Natural killer cell treated with Interleukin-12 subunit alpha and Interleukin-12 subunit beta and Interleukin-15 and Interleukin-18, amount 100 ng/mL, for 72 hours (primary cell): ENCODE measurements at regions not wholly inside any gene's neighbourhood (a gene's known extent, or its start where the extent isn't known, plus 50 kb on each side); places are given as distances from the start of the nearest gene placed in this dataset.

ENCODE experiments used
- ATAC-seq, 2 donors: fragments of 150-1000 bp; cut with Tn5 transposase in 1 of 2; sonication (Bioruptor Pico), chemical (Tn5 transposase) in 1 of 2; 2 replicates each; pipeline ENCODE4 v1.10.0; 2021
- DNase-seq: peaks from one replicate; pipeline ENCODE4 v3.0.0; 2022; ENCODE audit warnings: low spot score
- H3K27ac Mint-ChIP-seq, 2 donors: 1 replicate in 1 of 2; 2 replicates in 1 of 2; pipeline ENCODE4 v1.8.0; 2022; ENCODE audit warnings: mixed read lengths in 2 of 2, mild to moderate bottlenecking in 1 of 2, moderate library complexity in 1 of 2
- H3K27me3 Mint-ChIP-seq, 2 donors: 1 replicate in 1 of 2; 2 replicates in 1 of 2; pipeline ENCODE4 v1.8.0; 2022; ENCODE audit warnings: mixed read lengths in 2 of 2
- H3K36me3 Mint-ChIP-seq: one replicate; pipeline ENCODE4 v1.8.0; 2022; ENCODE audit warnings: mixed read lengths
- H3K4me1 Mint-ChIP-seq, 2 donors: 1 replicate in 1 of 2; 2 replicates in 1 of 2; pipeline ENCODE4 v1.8.0; 2022; ENCODE audit warnings: low read depth in 2 of 2, mixed read lengths in 2 of 2, mild to moderate bottlenecking in 1 of 2
- H3K4me3 Mint-ChIP-seq: one replicate; pipeline ENCODE4 v1.8.0; 2022; ENCODE audit warnings: mixed read lengths
- H3K9me3 Mint-ChIP-seq: 2 replicates; pipeline ENCODE4 v1.8.0; 2022; ENCODE audit warnings: mixed read lengths

GRCh38 chr12:12011880-12012260 is 58.9 kb upstream of the BCL2L14 start:
- Mint-ChIP-seq H3K4me1 (peaks cover 62 to 76% of the 10 kb centered on the region in 2 donors), H3K27me3 (peaks cover 19 to 21% of the 10 kb centered on the region in 2 donors), H3K4me3 (peak overlapping the region; percentile 56), H3K36me3 (peaks cover 4% of the 10 kb centered on the region), H3K27ac (peak overlapping the region; percentile 70 to 86), H3K9me3 (no peaks in the 10 kb centered on the region)
- no peak for DNase-seq
- ATAC-seq = no peak

- DNase-seq (no peak), ATAC-seq (no peak)
- Mint-ChIP-seq H3K9me3 (no peaks in the 10 kb centered on the region), H3K4me3 (no peak overlapping the region), H3K27ac (peak overlapping the region; percentile 63 to 78), H3K36me3 (peaks cover 4% of the 10 kb centered on the region), H3K27me3 (peaks cover 21 to 23% of the 10 kb centered on the region in 2 donors), H3K4me1 (peaks cover 37 to 51% of the 10 kb centered on the region in 2 donors)
These were observed 55.6 kb upstream of the BCL2L14 start for GRCh38 chr12:12015073-12015685.

GRCh38 chr12:12016284-12017100 is 54.2 kb upstream of the BCL2L14 start:
- peak overlapping the region; percentile 54 for H3K4me3 Mint-ChIP-seq
- peak overlapping the region; percentile 63 to 78 for H3K27ac Mint-ChIP-seq
- DNase-seq (no peak), ATAC-seq (peak in 1 of 2 donors; percentile 63)
- H3K4me1 Mint-ChIP-seq = peaks cover 24 to 40% of the 10 kb centered on the region in 2 donors
- peaks cover 4% of the 10 kb centered on the region for H3K36me3 Mint-ChIP-seq
- H3K9me3 Mint-ChIP-seq = no peaks in the 10 kb centered on the region
- H3K27me3 Mint-ChIP-seq = peaks cover 26 to 31% of the 10 kb centered on the region in 2 donors

- DNase-seq = no peak
- H3K4me1 Mint-ChIP-seq = peaks cover 20 to 38% of the 10 kb centered on the region in 2 donors
- peak overlapping the region; percentile 63 to 78 for H3K27ac Mint-ChIP-seq
- H3K27me3 Mint-ChIP-seq = peaks cover 30 to 35% of the 10 kb centered on the region in 2 donors
- H3K36me3 Mint-ChIP-seq = peaks cover 4% of the 10 kb centered on the region
- H3K4me3 Mint-ChIP-seq = peak overlapping the region; percentile 54
- ATAC-seq = peak in 1 of 2 donors; percentile 45
- H3K9me3 Mint-ChIP-seq = no peaks in the 10 kb centered on the region
These were observed 53.6 kb upstream of the BCL2L14 start for GRCh38 chr12:12017135-12017581.

GRCh38 chr12:12017798-12018197 is 52.9 kb upstream of the BCL2L14 start:
- H3K36me3 Mint-ChIP-seq = no peaks in the 10 kb centered on the region
- H3K27me3 Mint-ChIP-seq = peaks cover 31 to 35% of the 10 kb centered on the region in 2 donors
- ATAC-seq (no peak), DNase-seq (no peak)
- H3K4me1 Mint-ChIP-seq = peaks cover 14 to 37% of the 10 kb centered on the region in 2 donors
- H3K4me3 Mint-ChIP-seq = no peak overlapping the region
- peak overlapping the region in 1 of 2 donors; percentile 60 for H3K27ac Mint-ChIP-seq
- no peaks in the 10 kb centered on the region for H3K9me3 Mint-ChIP-seq

GRCh38 chr12:12018454-12018853 is 52.3 kb upstream of the BCL2L14 start:
- Mint-ChIP-seq H3K27me3 (peaks cover 33 to 36% of the 10 kb centered on the region in 2 donors), H3K4me1 (peaks cover 16 to 39% of the 10 kb centered on the region in 2 donors), H3K36me3 (no peaks in the 10 kb centered on the region), H3K4me3 (no peak overlapping the region), H3K27ac (peak overlapping the region in 1 of 2 donors; percentile 22), H3K9me3 (no peaks in the 10 kb centered on the region)
- ATAC-seq (no peak), DNase-seq (no peak)

GRCh38 chr12:12019881-12020280 is 50.9 kb upstream of the BCL2L14 start:
- H3K9me3 Mint-ChIP-seq = no peaks in the 10 kb centered on the region
- H3K27me3 Mint-ChIP-seq = peaks cover 32 to 42% of the 10 kb centered on the region in 2 donors
- no peak overlapping the region for H3K27ac Mint-ChIP-seq
- H3K4me1 Mint-ChIP-seq = peaks cover 29 to 44% of the 10 kb centered on the region in 2 donors
- no peak for ATAC-seq
- H3K4me3 Mint-ChIP-seq = no peak overlapping the region
- DNase-seq = no peak
- H3K36me3 Mint-ChIP-seq = peaks cover under 1% of the 10 kb centered on the region

GRCh38 chr12:12020762-12021161 is 50.0 kb upstream of the BCL2L14 start:
- ATAC-seq (no peak), DNase-seq (no peak)
- Mint-ChIP-seq H3K9me3 (no peaks in the 10 kb centered on the region), H3K27me3 (peaks cover 32 to 44% of the 10 kb centered on the region in 2 donors), H3K4me1 (peaks cover 36 to 45% of the 10 kb centered on the region in 2 donors), H3K4me3 (no peak overlapping the region), H3K27ac (no peak overlapping the region), H3K36me3 (peaks cover 9% of the 10 kb centered on the region)
